AG04449 (cell line): ENCODE measurements at regions not wholly inside any gene's neighbourhood (a gene's known extent, or its start where the extent isn't known, plus 50 kb on each side); places are given as distances from the start of the nearest gene placed in this dataset.

ENCODE experiments used
- CTCF ChIA-PET: fragments of 350-600 bp; formaldehyde crosslinking; extraction: SDS; loops from one replicate; lab custom pipeline; 2021; ENCODE audit warnings: antibody characterized with exemption; lab: Yijun Ruan, JAX
- POLR2A ChIA-PET: fragments of 400-600, 350-600 bp; formaldehyde crosslinking; extraction: SDS; loops from one replicate; lab custom pipeline; 2020; ENCODE audit warnings: antibody characterized with exemption, inconsistent platforms; lab: Yijun Ruan, JAX
- DNase-seq: peaks from one replicate; pipeline ENCODE4 v3.0.0-alpha.2; 2010; ENCODE audit warnings: low read depth, low spot score
- H3K4me3 ChIP-seq: 2 replicates; pipeline ENCODE4 v1.5.1; 2011; ENCODE audit warnings: low read depth, mild to moderate bottlenecking, control low read depth, low read length
- TF ChIP-seq, protein P1 (sequence below): IDR thresholded peaks from one replicate; pipeline ENCODE4 v1.5.1; 2011; ENCODE audit warnings: mild to moderate bottlenecking, moderate library complexity, low read length, control low read depth, inconsistent platforms; ENCODE audit not compliant: insufficient read depth; ENCODE audit errors: missing control alignments

DNA sequence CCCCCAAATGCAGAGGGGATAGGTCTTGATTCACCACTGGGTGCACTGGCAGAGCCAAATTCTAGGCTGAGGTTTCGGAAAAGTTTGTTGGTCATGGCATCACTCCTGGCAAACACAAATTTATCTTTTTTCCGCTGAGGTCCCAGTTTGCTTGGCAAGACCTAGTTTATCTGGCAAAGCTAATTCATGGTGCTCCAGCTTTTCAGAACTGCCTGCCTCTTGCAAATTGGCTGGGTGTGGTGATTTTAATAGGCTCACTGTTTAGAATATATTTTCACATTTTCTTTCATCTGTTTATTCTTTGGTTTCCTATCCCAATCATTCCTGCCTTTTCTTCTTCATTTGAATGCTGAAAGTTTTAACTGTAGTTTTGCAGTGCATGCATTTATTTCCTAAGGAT lies 50.5 kb upstream of the MAMDC2 start:
- ChIA-PET POLR2A (no interaction called here), CTCF (interaction anchor here (0.9 to 1.8 kb wide), 4 partner anchors 8 to 118 kb away, joined by 3 to 6 read pairs (median 4); no protein-coding TSS in a partner anchor)
- no peak overlapping the region for H3K4me3 ChIP-seq
- DNase-seq: no peak
- TF ChIP-seq, protein P1, sequence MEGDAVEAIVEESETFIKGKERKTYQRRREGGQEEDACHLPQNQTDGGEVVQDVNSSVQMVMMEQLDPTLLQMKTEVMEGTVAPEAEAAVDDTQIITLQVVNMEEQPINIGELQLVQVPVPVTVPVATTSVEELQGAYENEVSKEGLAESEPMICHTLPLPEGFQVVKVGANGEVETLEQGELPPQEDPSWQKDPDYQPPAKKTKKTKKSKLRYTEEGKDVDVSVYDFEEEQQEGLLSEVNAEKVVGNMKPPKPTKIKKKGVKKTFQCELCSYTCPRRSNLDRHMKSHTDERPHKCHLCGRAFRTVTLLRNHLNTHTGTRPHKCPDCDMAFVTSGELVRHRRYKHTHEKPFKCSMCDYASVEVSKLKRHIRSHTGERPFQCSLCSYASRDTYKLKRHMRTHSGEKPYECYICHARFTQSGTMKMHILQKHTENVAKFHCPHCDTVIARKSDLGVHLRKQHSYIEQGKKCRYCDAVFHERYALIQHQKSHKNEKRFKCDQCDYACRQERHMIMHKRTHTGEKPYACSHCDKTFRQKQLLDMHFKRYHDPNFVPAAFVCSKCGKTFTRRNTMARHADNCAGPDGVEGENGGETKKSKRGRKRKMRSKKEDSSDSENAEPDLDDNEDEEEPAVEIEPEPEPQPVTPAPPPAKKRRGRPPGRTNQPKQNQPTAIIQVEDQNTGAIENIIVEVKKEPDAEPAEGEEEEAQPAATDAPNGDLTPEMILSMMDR: no peak
